WERI-Rb-1 (cell line): ENCODE measurements at regions not wholly inside any gene's neighbourhood (a gene's known extent, or its start where the extent isn't known, plus 50 kb on each side); places are given as distances from the start of the nearest gene placed in this dataset.

ENCODE experiments used
- DNase-seq: peaks from one replicate; pipeline ENCODE4 v3.0.0-alpha.2; 2020
- H3K27ac ChIP-seq: fragments of 250-450 bp; sonication (Bioruptor Pico); 2 replicates; pipeline ENCODE4 v1.5.1; 2020; ENCODE audit warnings: mild to moderate bottlenecking, moderate library complexity
- H3K27me3 ChIP-seq: fragments of 250-450 bp; sonication (Bioruptor Pico); 2 replicates; pipeline ENCODE4 v1.5.1; 2021; ENCODE audit warnings: mild to moderate bottlenecking, low read depth, moderate library complexity; ENCODE audit not compliant: insufficient read depth, severe bottlenecking
- H3K36me3 ChIP-seq: fragments of 250-450 bp; sonication (Bioruptor Pico); 2 replicates; pipeline ENCODE4 v1.5.1; 2020; ENCODE audit warnings: mild to moderate bottlenecking, moderate library complexity
- H3K4me3 ChIP-seq: 2 replicates; pipeline ENCODE4 v1.5.1; 2011; ENCODE audit warnings: low read depth, mild to moderate bottlenecking, control low read depth, low read length
- H3K9me3 ChIP-seq: fragments of 250-450 bp; sonication (Bioruptor Pico); 2 replicates; pipeline ENCODE4 v1.5.1; 2021; ENCODE audit warnings: mild to moderate bottlenecking, moderate library complexity; ENCODE audit not compliant: severe bottlenecking
- TF ChIP-seq, protein P1 (sequence below): IDR thresholded peaks from 2 replicates; pipeline ENCODE4 v1.5.1; 2011; ENCODE audit warnings: low read depth, mild to moderate bottlenecking, control low read depth, inconsistent platforms, low read length

DNA sequence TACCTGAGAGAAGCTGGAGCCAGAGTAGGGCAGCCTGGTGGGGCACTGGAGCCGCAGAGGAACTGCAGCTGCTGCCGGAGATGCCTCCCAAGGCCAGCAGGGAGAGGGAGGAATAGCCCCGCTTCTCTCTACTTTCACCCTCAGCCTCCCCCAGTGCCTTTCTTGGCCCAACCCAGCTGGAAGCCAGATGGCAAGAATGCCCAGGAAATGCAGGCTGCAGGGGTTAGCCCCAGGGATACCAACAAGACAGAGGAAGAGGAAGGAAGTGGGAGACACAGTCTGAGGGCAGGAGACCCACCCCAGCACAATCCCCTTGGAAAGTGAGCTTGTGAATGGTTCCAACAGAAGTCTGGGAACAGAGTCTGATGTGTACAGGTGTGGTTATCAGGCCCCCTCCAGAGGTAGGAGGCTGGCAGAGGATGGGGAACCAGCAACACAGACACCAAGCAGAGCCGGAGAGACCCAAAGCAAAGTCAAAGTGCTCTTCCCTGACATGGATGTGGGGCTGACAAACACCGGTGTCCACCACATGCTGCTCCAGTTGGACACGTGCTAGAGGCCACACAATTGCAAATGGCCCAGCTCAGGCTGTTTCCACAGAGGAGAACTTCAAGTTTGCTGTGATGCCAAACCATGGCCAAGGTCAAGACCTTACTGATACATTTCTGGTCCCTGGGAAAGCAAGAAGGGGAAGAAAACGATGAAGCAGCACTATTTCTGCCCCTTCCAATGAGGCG lies 418.8 kb upstream of the PROK2 start:
- TF ChIP-seq, protein P1, sequence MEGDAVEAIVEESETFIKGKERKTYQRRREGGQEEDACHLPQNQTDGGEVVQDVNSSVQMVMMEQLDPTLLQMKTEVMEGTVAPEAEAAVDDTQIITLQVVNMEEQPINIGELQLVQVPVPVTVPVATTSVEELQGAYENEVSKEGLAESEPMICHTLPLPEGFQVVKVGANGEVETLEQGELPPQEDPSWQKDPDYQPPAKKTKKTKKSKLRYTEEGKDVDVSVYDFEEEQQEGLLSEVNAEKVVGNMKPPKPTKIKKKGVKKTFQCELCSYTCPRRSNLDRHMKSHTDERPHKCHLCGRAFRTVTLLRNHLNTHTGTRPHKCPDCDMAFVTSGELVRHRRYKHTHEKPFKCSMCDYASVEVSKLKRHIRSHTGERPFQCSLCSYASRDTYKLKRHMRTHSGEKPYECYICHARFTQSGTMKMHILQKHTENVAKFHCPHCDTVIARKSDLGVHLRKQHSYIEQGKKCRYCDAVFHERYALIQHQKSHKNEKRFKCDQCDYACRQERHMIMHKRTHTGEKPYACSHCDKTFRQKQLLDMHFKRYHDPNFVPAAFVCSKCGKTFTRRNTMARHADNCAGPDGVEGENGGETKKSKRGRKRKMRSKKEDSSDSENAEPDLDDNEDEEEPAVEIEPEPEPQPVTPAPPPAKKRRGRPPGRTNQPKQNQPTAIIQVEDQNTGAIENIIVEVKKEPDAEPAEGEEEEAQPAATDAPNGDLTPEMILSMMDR: no peak
- DNase-seq: no peak
- no peaks in the 10 kb centered on the region for H3K36me3 ChIP-seq
- no peaks in the 10 kb centered on the region for H3K27me3 ChIP-seq
- no peak overlapping the region for H3K27ac ChIP-seq
- peaks cover 3% of the 10 kb centered on the region for H3K9me3 ChIP-seq
- no peak overlapping the region for H3K4me3 ChIP-seq

GRCh38 chr3:72203105-72203504 lies 418.2 kb upstream of the PROK2 start:
- Histone ChIP-seq H3K9me3 (peaks cover 3% of the 10 kb centered on the region), H3K27me3 (no peaks in the 10 kb centered on the region), H3K4me3 (no peak overlapping the region), H3K27ac (no peak overlapping the region), H3K36me3 (no peaks in the 10 kb centered on the region)
- DNase-seq: no peak
- TF ChIP-seq, protein P1: no peak

- TF ChIP-seq, protein P1: no peak
- no peak overlapping the region for H3K27ac ChIP-seq
- peaks cover 3% of the 10 kb centered on the region for H3K9me3 ChIP-seq
- H3K27me3 ChIP-seq: no peaks in the 10 kb centered on the region
- DNase-seq: no peak
- no peaks in the 10 kb centered on the region for H3K36me3 ChIP-seq
- no peak overlapping the region for H3K4me3 ChIP-seq
Observed at GRCh38 chr3:72200332-72200731, 415.4 kb upstream of the PROK2 start.

DNA sequence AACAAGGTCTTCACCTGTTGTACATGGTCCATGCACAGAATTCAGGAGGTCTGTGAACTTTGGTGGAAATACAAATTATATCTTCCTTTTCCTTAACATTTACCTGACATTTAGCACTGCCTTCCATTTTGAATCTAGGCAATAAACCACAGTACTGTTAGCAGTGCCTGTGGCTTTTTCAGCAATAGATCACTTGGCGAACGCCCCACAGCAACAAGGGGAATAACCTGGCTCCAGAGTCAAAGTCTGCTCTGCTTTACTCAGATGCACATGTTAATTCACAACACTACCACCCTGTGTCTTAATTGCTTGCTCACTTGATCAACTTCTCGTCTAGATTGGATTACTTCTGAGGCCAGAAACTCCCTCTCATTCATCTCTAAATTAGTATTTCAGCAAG lies 414.6 kb upstream of the PROK2 start:
- no peaks in the 10 kb centered on the region for H3K27me3 ChIP-seq
- no peaks in the 10 kb centered on the region for H3K36me3 ChIP-seq
- DNase-seq: no peak
- no peak overlapping the region for H3K4me3 ChIP-seq
- TF ChIP-seq, protein P1: no peak
- peaks cover 3% of the 10 kb centered on the region for H3K9me3 ChIP-seq
- H3K27ac ChIP-seq: no peak overlapping the region

DNA sequence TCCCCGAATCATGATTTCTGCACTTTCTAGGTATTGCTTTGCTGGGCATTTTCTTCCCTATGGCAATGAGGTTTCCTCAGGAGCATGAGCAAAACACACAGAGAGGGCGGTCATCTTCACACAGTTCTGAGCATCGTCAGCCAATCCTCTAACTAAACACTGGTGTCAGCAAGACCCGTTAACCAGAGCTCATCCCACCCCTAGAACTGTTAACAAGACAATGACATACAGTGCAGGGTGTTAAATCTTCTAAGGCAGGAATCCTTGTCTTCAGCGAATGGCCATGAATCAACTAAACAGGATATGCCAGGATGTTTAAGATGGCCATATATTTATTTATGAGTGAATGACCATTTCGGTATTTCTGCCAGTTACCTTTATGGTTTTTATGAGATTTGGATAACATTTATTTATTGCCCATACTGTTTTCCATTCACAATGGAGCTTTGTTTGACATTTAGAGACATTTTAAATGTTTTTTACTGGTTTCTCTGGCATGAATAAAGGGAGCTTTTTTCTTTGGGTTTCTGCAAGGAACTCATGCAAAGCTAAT lies 411.5 kb upstream of the PROK2 start:
- no peak for DNase-seq
- H3K36me3 ChIP-seq: no peaks in the 10 kb centered on the region
- peaks cover 11% of the 10 kb centered on the region for H3K9me3 ChIP-seq
- no peaks in the 10 kb centered on the region for H3K27me3 ChIP-seq
- no peak overlapping the region for H3K4me3 ChIP-seq
- TF ChIP-seq, protein P1: no peak
- H3K27ac ChIP-seq: no peak overlapping the region
